H4 (cell line): ENCODE measurements at regions not wholly inside any gene's neighbourhood (a gene's known extent, or its start where the extent isn't known, plus 50 kb on each side); places are given as distances from the start of the nearest gene placed in this dataset.

Source experiments
- DNase-seq: peaks from one replicate; pipeline ENCODE4 v3.0.0-alpha.2; 2015; ENCODE audit warnings: low spot score

- no peak for DNase-seq
Measured at GRCh38 chr2:190809139-190809764, 71.4 kb upstream of the GLS start.

DNA sequence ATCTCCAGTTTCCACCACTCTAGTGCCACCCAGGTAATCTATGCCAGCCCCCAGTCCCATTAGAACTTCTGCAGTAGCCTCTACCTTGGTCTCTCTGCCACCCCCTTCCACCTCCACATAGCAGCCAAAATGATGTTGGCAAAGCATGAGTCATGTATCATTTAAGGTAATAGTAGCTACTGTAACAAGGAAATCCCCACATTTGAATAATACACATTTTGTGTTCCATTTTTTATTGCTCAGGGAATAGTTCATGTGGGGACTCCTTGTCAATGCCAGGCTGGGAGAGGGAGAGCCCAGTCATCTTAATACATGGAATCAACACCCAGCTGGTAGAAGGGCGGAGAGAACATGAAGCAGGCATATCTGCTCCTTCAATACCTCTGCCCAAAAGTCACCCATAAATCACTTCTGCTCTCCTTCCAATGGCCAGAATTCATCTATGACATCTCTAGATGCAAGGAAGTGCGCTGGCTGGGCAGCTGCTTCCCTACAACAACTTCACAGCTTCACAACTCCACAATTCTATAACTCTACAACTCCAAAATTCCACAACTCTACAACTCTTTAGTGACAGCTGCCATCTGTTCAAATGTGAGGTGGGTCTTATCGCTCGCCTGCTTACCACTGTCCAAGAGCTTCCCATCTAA, 70.6 kb upstream of the GLS start:
- DNase-seq: no peak

DNA sequence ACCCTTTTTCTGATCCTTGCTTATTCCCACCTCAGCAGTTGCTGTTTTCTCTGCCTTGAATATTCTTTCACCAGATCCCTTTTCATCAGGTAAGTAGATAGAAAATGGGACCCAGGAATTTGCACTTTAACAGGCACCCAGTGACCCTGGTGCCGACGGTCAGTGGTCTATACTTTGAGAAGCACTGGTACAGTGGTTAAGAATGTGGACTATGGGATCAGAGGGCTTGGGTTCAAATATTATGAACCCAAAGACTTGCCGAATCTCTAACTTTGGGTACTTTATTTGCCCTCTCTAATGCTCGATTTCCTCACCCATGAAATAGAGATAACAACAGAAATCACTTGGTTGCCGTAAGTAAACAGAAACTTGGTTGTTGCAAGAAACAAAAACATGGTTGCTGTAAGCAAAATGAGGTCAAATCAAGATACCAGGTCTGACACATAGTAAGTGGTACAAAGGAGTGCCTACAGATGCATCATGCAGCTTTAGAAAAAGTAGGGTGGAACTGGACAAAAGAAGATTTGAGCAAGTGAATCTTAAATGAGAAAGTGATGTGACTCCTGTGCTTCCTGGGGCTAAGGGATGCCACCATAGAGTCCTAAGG, 69.5 kb upstream of the GLS start:
- DNase-seq: no peak

- DNase-seq: no peak
Measured at GRCh38 chr2:190811811-190812210, 68.8 kb upstream of the GLS start.

GRCh38 chr2:190812506-190813294, 67.9 kb upstream of the GLS start:
- DNase-seq: no peak

DNA sequence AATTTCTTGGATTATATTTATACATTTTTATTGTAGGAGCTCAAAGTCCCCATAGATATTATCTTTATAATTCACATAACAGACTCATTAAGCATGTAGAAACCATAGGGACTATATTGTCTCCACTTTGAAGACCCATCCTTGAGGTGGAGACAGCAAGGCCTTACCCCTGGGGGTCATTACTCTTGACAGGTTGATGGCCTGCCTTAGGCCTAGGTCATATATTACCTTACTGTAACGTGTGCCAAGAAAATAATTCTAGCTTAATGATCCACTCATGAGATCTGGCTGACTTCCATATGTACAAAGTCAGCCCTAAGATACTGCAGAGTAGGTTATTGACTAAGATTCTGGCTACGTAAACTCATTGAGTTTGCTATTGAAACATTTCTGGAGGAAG, 65.4 kb upstream of the GLS start:
- no peak for DNase-seq

DNA sequence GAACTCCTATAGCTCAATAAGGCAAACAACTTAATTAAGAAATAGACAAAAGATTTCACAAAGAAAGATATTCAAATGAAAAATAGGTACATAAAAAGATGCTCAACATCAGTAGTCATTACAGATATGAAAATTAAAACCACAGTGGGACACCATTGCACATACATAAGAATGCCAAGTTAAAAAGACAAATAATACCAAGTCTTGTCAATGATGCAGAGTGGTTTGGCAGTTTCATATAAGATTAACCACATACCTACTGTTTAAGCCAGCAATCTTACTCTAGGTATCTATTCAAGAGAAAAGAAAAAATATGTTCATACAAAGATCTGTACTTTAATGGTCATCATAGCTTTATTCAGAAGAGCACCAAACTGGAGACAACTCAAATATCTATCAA, 63.5 kb upstream of the GLS start:
- DNase-seq: no peak

DNA sequence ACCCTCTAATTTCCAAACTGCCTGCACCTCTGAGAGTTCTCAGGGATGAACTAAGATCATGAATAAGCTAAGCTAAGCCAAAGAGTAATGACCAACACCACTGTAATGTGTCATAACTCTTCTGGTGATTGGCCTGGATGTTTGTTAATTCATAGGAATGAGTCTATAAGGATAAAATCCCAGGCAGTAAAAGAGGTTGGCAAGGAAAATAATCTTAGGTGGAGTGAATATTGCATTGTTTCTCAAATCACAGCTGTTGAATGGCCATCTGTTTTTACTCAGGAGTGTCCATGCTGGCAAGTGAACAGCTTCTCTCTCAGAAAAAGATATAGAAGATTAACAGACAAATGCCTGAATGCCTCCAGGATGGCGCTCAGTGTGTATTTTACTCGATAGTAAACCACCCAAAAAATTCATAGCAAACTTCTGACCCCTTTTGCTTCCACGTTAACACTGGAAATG, 60.8 kb upstream of the GLS start:
- DNase-seq: no peak

GRCh38 chr2:190820416-190820815, 60.2 kb upstream of the GLS start:
- no peak for DNase-seq

DNA sequence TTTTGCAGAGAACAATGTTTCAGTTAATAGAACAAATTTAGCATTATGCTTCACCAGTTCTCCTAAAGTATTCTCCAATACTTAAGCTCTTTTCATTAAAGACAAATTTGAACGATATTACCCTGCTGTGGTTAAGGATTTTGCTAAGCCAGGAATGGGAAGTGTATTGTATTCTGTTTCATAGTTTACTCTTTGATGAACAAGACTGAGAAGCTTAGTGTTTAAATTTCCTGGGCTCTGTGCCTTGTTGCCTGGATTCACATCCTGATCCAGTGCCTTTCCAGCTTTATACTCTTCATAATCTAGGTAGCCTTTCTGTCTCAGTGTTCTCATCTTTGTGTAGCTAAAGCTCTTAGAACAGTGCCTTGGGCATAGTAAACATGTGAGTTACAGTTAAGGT, 58.6 kb upstream of the GLS start:
- DNase-seq: no peak

DNA sequence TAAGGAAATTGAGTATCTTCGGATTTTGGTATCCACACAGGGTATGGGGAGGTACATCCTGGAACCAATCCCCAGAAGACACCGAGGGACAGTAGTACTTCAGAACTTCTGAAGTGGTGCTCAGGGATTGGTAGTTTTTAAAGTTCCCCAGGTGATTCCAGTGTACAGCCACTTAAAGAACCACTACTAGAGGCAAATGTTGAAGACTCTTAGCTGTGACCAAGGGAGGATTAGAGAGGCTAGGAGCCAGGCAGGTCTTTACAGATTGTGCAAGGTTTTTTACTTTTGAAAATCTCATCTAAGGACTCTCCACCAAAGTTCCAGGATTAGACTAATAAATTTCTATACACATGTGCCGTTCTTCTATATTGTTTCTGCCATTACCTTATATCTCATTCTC, 52.9 kb upstream of the GLS start:
- no peak for DNase-seq

GRCh38 chr2:190829642-190830041, 51.0 kb upstream of the GLS start:
- no peak for DNase-seq
